Right ventricle myocardium inferior (tissue), 1 donor: ENCODE measurements at regions not wholly inside any gene's neighbourhood (a gene's known extent, or its start where the extent isn't known, plus 50 kb on each side); places are given as distances from the start of the nearest gene placed in this dataset.
"Not testable (repeated sequence)": the region's sequence is repeated elsewhere in the genome, so short reads cannot be mapped to it uniquely, and the experiment has no call there.

Source experiments
- ATAC-seq: fragments of 200-7000 bp; cut with Tn5 transposase; one replicate; pipeline ENCODE4 v1.9.1; 2020; ENCODE audit warnings: mild to moderate bottlenecking, moderate library complexity
- DNase-seq: peaks from one replicate; pipeline ENCODE4 v3.0.0; 2021; ENCODE audit errors: missing footprints
- intact Hi-C: fragments of 100-400 bp; cut with DNase I; formaldehyde crosslinking; loops from one replicate; pipeline ENCODE4 v1.11.0; 2022
- donor health status: DM: no; HTN: yes; CAD: no; lungs with severe emphysema.

DNA sequence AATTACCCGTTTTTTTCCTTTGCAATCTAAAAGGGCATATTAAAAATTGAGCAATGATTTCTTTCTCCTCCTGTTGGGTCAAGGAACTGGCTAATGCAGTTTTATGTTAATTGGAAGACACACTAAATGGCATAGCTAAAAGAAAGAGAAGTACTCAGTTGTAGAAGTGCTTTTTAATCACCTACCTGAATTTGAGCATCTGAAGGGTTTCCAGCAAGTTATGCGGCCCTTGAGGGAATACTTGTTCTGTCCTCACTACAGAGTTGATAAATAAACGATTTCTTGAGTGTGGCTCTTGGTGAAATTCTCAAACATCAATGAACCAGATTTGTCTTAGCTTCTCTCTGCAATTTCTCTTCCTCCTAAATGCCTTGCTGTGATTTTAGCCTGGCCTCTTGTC, 184.1 kb upstream of the RPH3A start:
- ATAC-seq: no peak
- intact Hi-C loops: no loop called here
- DNase-seq: no peak

DNA sequence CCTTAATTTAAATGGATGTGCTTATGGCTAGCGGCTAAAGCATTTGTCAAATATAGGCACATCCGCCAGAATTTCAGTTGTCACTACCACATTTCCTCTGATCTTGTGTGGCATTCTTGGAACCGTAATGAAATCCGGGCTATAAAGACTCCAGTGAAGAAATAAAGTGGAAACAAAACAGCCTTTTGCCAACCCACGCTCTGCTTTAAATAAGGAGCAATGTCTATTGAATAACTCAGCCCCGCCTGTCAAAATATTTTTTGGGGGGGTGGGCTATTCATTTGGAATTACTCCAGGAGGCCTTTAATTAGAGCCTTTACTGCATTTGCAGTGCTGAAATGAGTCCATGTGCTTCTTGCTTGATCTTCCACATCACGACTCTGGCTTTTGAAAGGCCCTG, 179.6 kb upstream of the RPH3A start:
- ATAC-seq (no peak), DNase-seq (no peak)
- intact Hi-C loops: no loop called here

DNA sequence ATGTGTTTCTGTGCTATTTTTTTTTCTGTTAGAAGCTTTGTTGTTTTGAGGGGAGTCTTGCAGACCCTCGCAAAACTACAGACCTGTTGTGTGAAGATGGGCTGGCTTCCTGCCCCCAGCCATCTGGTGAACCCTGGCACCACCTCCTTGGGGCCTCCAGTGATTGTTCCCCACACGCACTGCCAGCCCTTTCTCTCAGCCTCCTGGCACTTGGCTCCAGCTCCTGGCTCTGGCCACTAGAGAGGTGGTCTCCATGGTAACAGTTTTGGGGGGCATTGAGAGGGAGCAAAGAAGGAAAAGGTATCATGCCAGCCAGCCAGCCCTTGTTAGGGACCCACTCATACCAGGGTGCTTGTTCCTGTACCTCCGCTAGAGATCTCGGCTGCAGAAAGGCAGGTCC, 176.4 kb upstream of the RPH3A start:
- DNase-seq: no peak
- intact Hi-C loops: no loop called here
- ATAC-seq: no peak

- DNase-seq (no peak), ATAC-seq (no peak)
- intact Hi-C loops: no loop called here
Measured at GRCh38 chr12:112616469-112617152, 174.9 kb upstream of the RPH3A start.

DNA sequence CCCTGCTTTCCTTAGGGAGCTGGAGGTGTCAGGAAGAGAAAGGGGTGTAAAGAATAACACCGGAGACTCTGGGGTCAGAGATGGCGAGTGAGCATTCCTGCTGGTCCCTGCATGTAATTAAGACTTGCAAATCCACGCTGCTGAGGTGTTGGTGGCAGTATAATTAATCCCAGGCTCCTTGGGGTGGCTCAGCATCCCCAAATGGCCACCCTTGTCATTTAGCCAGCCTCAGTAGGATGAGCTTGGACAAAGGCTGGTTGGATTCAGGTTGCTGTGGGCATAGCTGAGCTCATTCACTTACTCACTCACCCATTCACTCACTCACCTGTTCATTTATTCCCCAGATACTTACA, 174.4 kb upstream of the RPH3A start:
- DNase-seq: no peak
- no peak for ATAC-seq
- intact Hi-C loops: no loop called here

DNA sequence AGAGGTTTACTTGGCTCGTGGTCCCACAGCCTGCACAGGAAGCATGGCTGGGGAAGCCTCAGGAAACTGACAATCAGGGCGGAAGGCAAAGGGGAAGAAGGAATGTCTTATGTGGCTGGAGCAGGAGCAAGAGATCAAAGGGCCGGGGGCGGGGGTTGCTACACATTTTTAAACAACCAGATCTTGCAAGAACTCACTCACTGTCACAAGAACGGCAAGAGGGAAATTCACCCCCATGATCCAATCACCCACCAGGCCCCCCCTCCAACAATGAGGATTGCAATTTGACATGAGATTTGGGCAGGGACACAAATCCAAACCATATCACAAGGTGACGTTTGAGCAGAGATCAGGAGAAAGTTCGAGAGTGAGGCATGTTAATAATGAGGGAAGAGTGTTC, 163.7 kb upstream of the RPH3A start:
- ATAC-seq (no peak), DNase-seq (no peak)
- intact Hi-C loops: no loop called here

GRCh38 chr12:112631974-112632373, 159.6 kb upstream of the RPH3A start:
- ATAC-seq, DNase-seq, intact Hi-C loops: not testable (repeated sequence)

GRCh38 chr12:112635036-112635435, 156.5 kb upstream of the RPH3A start:
- intact Hi-C loops: no loop called here
- no peak for ATAC-seq
- DNase-seq: no peak

GRCh38 chr12:112638420-112638819, 153.1 kb upstream of the RPH3A start:
- ATAC-seq (no peak), DNase-seq (no peak)
- intact Hi-C loops: no loop called here

GRCh38 chr12:112645586-112645985, 146.0 kb upstream of the RPH3A start:
- intact Hi-C loops: no loop called here
- ATAC-seq (no peak), DNase-seq (no peak)

- no peak for ATAC-seq
- intact Hi-C loops: no loop called here
- no peak for DNase-seq
Measured at GRCh38 chr12:112656141-112656540, 135.4 kb upstream of the RPH3A start.

DNA sequence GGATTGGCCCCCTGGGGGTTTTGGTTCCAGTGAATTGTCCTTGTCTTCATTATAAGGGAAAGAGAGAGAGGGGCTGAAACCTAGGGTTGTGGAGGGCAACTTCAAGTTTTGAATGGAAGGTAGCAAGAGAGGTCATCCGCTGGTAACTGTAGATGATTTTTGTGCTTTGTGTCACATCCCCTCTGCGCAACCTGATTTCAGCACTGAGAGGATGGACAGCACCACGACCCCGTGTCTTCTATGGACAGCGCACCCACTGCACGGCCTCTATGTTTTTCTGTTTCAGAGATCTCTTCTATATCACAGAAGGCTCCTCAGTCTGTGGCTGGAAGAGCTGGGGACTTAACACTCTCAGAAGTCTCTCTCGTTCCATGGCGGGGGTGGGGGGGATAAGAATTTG, 127.0 kb upstream of the RPH3A start:
- no peak for ATAC-seq
- intact Hi-C loops: no loop called here
- no peak for DNase-seq

- intact Hi-C loops: no loop called here
- ATAC-seq (no peak), DNase-seq (no peak)
Measured at GRCh38 chr12:112665958-112666357, 125.6 kb upstream of the RPH3A start.

DNA sequence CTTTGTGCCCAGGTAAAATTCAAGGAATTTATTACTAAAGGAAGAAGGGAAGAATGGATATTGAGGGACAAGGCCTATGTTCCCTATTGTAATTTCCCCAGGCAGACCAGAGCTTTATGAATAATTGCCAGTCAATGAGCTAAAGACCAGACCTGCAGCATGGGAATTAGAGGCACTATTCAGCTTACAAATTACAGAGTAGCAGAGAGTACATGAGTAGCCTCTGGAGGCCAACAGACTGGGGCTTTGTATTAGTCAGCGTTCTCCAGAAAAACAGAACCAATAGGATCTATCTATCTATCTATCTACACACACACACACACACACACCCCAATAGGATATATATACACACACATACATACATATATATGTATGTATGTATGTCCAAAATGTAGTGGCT, 120.0 kb upstream of the RPH3A start:
- intact Hi-C loops: no loop called here
- ATAC-seq (no peak), DNase-seq (no peak)

GRCh38 chr12:112674539-112674938, 117.0 kb upstream of the RPH3A start:
- DNase-seq: no peak
- intact Hi-C loops: no loop called here
- no peak for ATAC-seq

GRCh38 chr12:112676507-112676906, 115.0 kb upstream of the RPH3A start:
- intact Hi-C loops: no loop called here
- no peak for ATAC-seq
- no peak for DNase-seq

DNA sequence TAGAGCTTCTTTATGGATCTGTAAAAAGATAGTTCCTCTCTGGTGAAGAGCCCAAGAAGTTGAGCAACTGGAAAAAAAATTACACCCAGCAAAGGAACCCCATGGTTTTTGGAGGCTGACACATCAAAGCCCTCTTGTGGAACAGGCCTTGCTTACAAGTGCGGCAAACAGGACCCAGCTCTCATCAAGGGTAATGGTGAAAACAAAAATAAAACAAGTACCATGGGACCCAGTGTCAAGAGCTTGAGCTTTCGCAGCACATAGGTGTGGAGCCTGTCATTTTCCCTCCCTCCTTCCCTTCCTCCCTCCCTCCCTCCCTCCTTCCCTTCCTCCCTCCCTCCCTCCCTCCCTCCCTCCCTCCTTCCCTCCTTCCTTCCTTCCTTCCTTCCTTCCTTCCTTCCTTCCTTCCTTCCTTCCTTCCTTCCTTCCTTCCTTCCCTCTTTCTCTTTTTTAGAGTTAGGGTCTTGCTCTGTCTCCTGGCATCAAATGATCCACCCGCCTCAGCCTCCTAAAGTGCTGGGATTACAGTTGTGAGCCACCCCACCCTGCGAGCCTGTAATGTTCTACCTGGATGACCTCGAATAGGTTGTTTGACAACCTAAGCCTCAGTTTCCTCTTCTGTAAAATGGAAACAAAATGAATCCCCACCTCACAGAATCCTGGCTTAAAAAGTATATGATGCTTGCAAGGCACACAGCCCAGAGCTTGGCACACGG, 114.3 kb upstream of the RPH3A start:
- ATAC-seq (no peak), DNase-seq (no peak)
- intact Hi-C loops: no loop called here

DNA sequence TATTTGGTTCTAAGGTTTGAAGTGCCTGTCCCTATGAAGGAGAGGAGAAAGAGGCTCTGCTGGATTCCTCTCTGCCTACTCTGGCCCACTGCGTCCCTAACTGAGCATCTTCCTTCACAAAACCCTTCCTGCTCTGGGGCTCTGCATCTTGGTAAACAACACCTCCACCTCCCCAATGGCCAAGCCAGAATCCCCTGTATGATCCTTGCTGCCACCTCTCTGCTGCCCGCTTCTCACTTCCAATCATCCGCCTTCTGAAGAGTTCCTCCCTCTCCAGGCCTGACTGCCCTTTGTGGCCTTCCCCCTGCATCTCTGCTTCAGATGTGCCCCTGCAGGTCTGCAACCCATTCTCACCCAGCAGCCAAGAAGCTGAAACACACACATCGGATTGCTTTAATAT, 110.6 kb upstream of the RPH3A start:
- intact Hi-C loops: no loop called here
- ATAC-seq: no peak
- no peak for DNase-seq

DNA sequence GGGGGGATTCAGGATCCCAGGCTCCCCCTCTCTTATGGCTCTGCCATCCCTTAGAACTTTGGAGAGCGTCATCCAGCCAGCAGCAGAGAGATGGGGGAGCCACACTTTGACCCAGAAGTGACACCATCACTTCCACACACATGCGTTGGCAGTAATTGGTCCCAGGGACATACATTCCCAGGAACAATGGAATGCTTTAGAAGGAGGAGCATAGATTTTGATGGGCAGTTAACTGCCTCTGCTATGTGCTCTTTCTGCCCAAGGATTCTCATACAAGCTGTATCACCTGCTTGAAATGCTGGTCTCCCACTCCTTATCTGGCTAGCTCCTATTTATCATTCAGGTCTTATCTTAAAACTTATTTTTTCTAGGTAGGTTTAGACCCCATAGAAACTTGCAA, 109.0 kb upstream of the RPH3A start:
- DNase-seq (no peak), ATAC-seq (no peak)
- intact Hi-C loops: no loop called here

GRCh38 chr12:112684742-112685141, 106.8 kb upstream of the RPH3A start:
- DNase-seq (no peak), ATAC-seq (no peak)
- intact Hi-C loops: no loop called here

- DNase-seq: no peak
- ATAC-seq: no peak
- intact Hi-C loops: no loop called here
Measured at GRCh38 chr12:112685321-112685720, 106.2 kb upstream of the RPH3A start.
